Heart left ventricle (tissue), 16 donors: ENCODE measurements at regions not wholly inside any gene's neighbourhood (a gene's known extent, or its start where the extent isn't known, plus 50 kb on each side); places are given as distances from the start of the nearest gene placed in this dataset.

Source experiments
- ATAC-seq, 4 donors: fragments of 200-7000 bp; cut with Tn5 transposase; one replicate each; pipeline ENCODE4 v1.9.1; 2020 to 2022; ENCODE audit warnings: moderate library complexity in 4 of 4, mild to moderate bottlenecking in 3 of 4, moderate number of reproducible peaks in 1 of 4
- DNase-seq, 5 donors: peaks; one replicate each; pipeline ENCODE4 v3.0.0-alpha.2; 2020
- H3K27ac ChIP-seq, 12 donors: fragments of 200-600 bp; sonication (generic) in 4 of 12; one replicate each; pipeline versions ENCODE4 v1.5.0 to v1.8.0; 2016 to 2022; ENCODE audit warnings: mild to moderate bottlenecking in 2 of 12
- H3K27me3 ChIP-seq, 9 donors: fragments of 200-600 bp; sonication (generic) in 2 of 9; one replicate each; pipeline versions ENCODE4 v1.5.1 to v1.8.0; 2016 to 2022; ENCODE audit warnings: mild to moderate bottlenecking in 3 of 9
- H3K36me3 ChIP-seq, 9 donors: fragments of 200-600 bp; sonication (generic) in 2 of 9; one replicate each; pipeline versions ENCODE4 v1.5.0 to v1.8.0; 2018 to 2022; ENCODE audit warnings: mild to moderate bottlenecking in 2 of 9
- H3K4me1 ChIP-seq, 12 donors: fragments of 200-600 bp; sonication (generic) in 4 of 12; one replicate each; pipeline versions ENCODE4 v1.5.0 to v1.8.0; 2016 to 2022; ENCODE audit warnings: mild to moderate bottlenecking in 3 of 12
- H3K4me3 ChIP-seq, 12 donors: fragments of 200-600 bp; sonication (generic) in 4 of 12; one replicate each; pipeline versions ENCODE4 v1.5.0 to v1.8.0; 2017 to 2022; ENCODE audit warnings: mild to moderate bottlenecking in 9 of 12, moderate library complexity in 4 of 12
- H3K9me3 ChIP-seq, 12 donors: fragments of 200-600 bp; sonication (generic) in 4 of 12; one replicate each; pipeline versions ENCODE4 v1.5.0 to v1.8.0; 2016 to 2022; ENCODE audit warnings: mild to moderate bottlenecking in 1 of 12
- CTCF ChIP-seq, 12 donors: fragments of 200-600 bp; sonication (generic) in 4 of 12; IDR thresholded peaks; one replicate each; pipeline versions ENCODE4 v1.5.0 to v1.8.0; 2018 to 2022; ENCODE audit warnings: antibody characterized with exemption in 12 of 12, mild to moderate bottlenecking in 5 of 12
- POLR2A ChIP-seq, 2 donors: fragments of 450-650 bp; IDR thresholded peaks; one replicate each; pipeline ENCODE4 v1.6.1; 2017; ENCODE audit warnings: antibody characterized with exemption in 2 of 2, mild to moderate bottlenecking in 2 of 2, moderate library complexity in 2 of 2
- WGBS, 4 donors: extraction: QIAGEN DNeasy Blood & Tissue Kit in 2 of 4; methylation state at CpG; one replicate each; pipeline versions ENCODE4 v1.1.5 to v1.1.7; 2013 to 2018; 5-methylcytosine and 5-hydroxymethylcytosine counted together
- intact Hi-C, 10 donors: fragments of 100-400 bp; cut with DNase I; formaldehyde crosslinking; loops; one replicate each; pipeline versions ENCODE4 v1.11.1 to v1.14.2; 2022
- donor health status: ischemic (EF 13 %, LVEDD 7.1; RV severe dilation, severe dysfunction).
- donor health status: healthy with polysubstance abuse.
- donor health status: DM: no; HTN: yes; CAD: no.
- donor health status: DM: no; HTN: no; CAD: no.
- donor health status: ischemic (EF 25% LVEDD 6.9; RV normal size, moderate dysfunction).
- donor health status: ischemic (EF 25% LVEDD 5.7; RV mildly dilated, moderate dysfunction).
- donor health status: healthy.
- donor health status: DM: yes; HTN: yes; CAD: no.
- donor health status: ischemic (EF 35%, LVEDD 5.7; RV mildly dilated, moderate dysfunction).
- donor health status: nonischemic (EF 11% LVEDD 7.7; RV severe dilation, severe dysfunction).
- donor health status: DM: yes; HTN: yes; CAD: no.
- donor health status: PGD.
- donor health status: ischemic (EF 29% LVEDD 5.4; RV normal size, mild dysfunction).
- donor health status: nonischemic (EF 23%, LVEDD 6.1; RV moderate dilation, normal function).

- whole genome bisulfite sequencing, 4 donors, result 79 to 91% (median 85%) methylated on average over 6 of the region's 6 CpGs
Measured at GRCh38 chr22:22091400-22091878, 108.9 kb upstream of the TOP3B start.

GRCh38 chr22:22090650-22091399 is 108.2 kb upstream of the TOP3B start:
- Histone ChIP-seq H3K4me3 (no peak overlapping the region), H3K9me3 (no peaks in the 10 kb centered on the region), H3K36me3 (no peaks in the 10 kb centered on the region), H3K27ac (no peak overlapping the region), H3K27me3 (peaks cover 0 to 49% (median 10%) of the 10 kb centered on the region in 9 donors), H3K4me1 (peaks cover 0 to 11% (median 0%) of the 10 kb centered on the region in 12 donors)
- 49 to 54% (median 53%) methylated on average over 10 of the region's 10 CpGs for WGBS, 4 donors
- DNase-seq (no peak), ATAC-seq (no peak)
- intact Hi-C loops, result no loop called here
- no peak for TF ChIP-seq POLR2A (IDR thresholded peaks at IDR 0.05)
- TF ChIP-seq CTCF (IDR thresholded peaks at IDR 0.05), result no peak

More at GRCh38 chr22:22091400-22091878, 108.9 kb upstream of the TOP3B start:
- Histone ChIP-seq H3K4me3 (no peak overlapping the region), H3K9me3 (no peaks in the 10 kb centered on the region), H3K27ac (no peak overlapping the region), H3K27me3 (peaks cover 0 to 49% (median 10%) of the 10 kb centered on the region in 9 donors), H3K4me1 (peaks cover 0 to 5% (median 0%) of the 10 kb centered on the region in 12 donors), H3K36me3 (no peaks in the 10 kb centered on the region)
- no peak for ATAC-seq
- TF ChIP-seq POLR2A (IDR thresholded peaks at IDR 0.05) (no peak), CTCF (IDR thresholded peaks at IDR 0.05) (no peak)
- no peak for DNase-seq
- intact Hi-C loops, result no loop called here

GRCh38 chr22:22089459-22090308 is 107.1 kb upstream of the TOP3B start:
- intact Hi-C loops, result no loop called here
- Histone ChIP-seq H3K4me3 (no peak overlapping the region), H3K36me3 (no peaks in the 10 kb centered on the region), H3K9me3 (no peaks in the 10 kb centered on the region), H3K4me1 (peaks cover 0 to 13% (median 0%) of the 10 kb centered on the region in 12 donors), H3K27ac (no peak overlapping the region), H3K27me3 (peaks cover 0 to 49% (median 10%) of the 10 kb centered on the region in 9 donors)
- WGBS, 4 donors, result 55 to 62% (median 57%) methylated on average over 3 of the region's 3 CpGs
- no peak for TF ChIP-seq POLR2A (IDR thresholded peaks at IDR 0.05)
- no peak for TF ChIP-seq CTCF (IDR thresholded peaks at IDR 0.05)
- ATAC-seq (no peak), DNase-seq (no peak)
